Heart right ventricle (tissue), 16 donors: ENCODE measurements at regions not wholly inside any gene's neighbourhood (a gene's known extent, or its start where the extent isn't known, plus 50 kb on each side); places are given as distances from the start of the nearest gene placed in this dataset.

ENCODE experiments used
- ATAC-seq, 8 donors: fragments of 200-7000 bp; cut with Tn5 transposase; one replicate each; pipeline ENCODE4 v1.9.1; 2020; ENCODE audit warnings: mild to moderate bottlenecking in 8 of 8, moderate library complexity in 8 of 8, moderate number of reproducible peaks in 1 of 8
- DNase-seq, 2 donors: peaks; one replicate each; pipeline ENCODE4 v3.0.0-alpha.2; 2020
- H3K27ac ChIP-seq, 10 donors: fragments of 200-600 bp; sonication (generic) in 2 of 10; one replicate each; pipeline versions ENCODE4 v1.5.0 to v1.8.0; 2020 to 2022; ENCODE audit warnings: mild to moderate bottlenecking in 3 of 10
- H3K27me3 ChIP-seq, 7 donors: fragments of 200-600 bp; one replicate each; pipeline ENCODE4 v1.8.0; 2021 to 2022; ENCODE audit warnings: mild to moderate bottlenecking in 2 of 7
- H3K36me3 ChIP-seq, 9 donors: fragments of 200-600 bp; sonication (generic) in 1 of 9; one replicate each; pipeline versions ENCODE4 v1.5.0 to v1.8.0; 2020 to 2022; ENCODE audit warnings: mild to moderate bottlenecking in 2 of 9
- H3K4me1 ChIP-seq, 9 donors: fragments of 200-600 bp; sonication (generic) in 1 of 9; one replicate each; pipeline versions ENCODE4 v1.5.0 to v1.8.0; 2020 to 2022; ENCODE audit warnings: mild to moderate bottlenecking in 4 of 9
- H3K4me3 ChIP-seq, 10 donors: fragments of 200-600 bp; sonication (generic) in 2 of 10; one replicate each; pipeline versions ENCODE4 v1.5.0 to v1.8.0; 2020 to 2022; ENCODE audit warnings: mild to moderate bottlenecking in 7 of 10, moderate library complexity in 2 of 10
- H3K9me3 ChIP-seq, 11 donors: fragments of 200-600 bp in 10 of 11; sonication (generic) in 2 of 11; one replicate each; pipeline versions ENCODE4 v1.5.0 to v1.8.0; 2013 to 2022; ENCODE audit warnings: mild to moderate bottlenecking in 2 of 11, control low read depth in 1 of 11, moderate library complexity in 1 of 11
- CTCF ChIP-seq, 9 donors: fragments of 200-600 bp; sonication (generic) in 2 of 9; IDR thresholded peaks; one replicate each; pipeline versions ENCODE4 v1.5.0 to v1.8.0; 2021 to 2022; ENCODE audit warnings: antibody characterized with exemption in 9 of 9, mild to moderate bottlenecking in 5 of 9, moderate library complexity in 1 of 9
- WGBS, 2 donors: extraction: QIAGEN DNeasy Blood & Tissue Kit; methylation state at CpG; one replicate each; pipeline ENCODE4 v1.1.7; 2013; ENCODE audit warnings: inconsistent platforms in 1 of 2; 5-methylcytosine and 5-hydroxymethylcytosine counted together
- intact Hi-C, 10 donors: fragments of 100-400 bp; cut with DNase I; formaldehyde crosslinking; loops; one replicate each; pipeline versions ENCODE4 v1.11.1 to v1.14.2; 2022
- donor health status: Arrhythmogenic right ventricular cardiomyopathy.
- donor health status: ischemic (EF 13 %, LVEDD 7.1; RV severe dilation, severe dysfunction).
- donor health status: healthy with polysubstance abuse.
- donor health status: DM: no; HTN: yes; CAD: no.
- donor health status: DM: no; HTN: no; CAD: no.
- donor health status: ischemic (EF 25% LVEDD 6.9; RV normal size, moderate dysfunction).
- donor health status: ischemic (EF 25% LVEDD 5.7; RV mildly dilated, moderate dysfunction).
- donor health status: healthy.
- donor health status: DM: yes; HTN: yes; CAD: no.
- donor health status: Ischemic cardiomyopathy.
- donor health status: ischemic (EF 35%, LVEDD 5.7; RV mildly dilated, moderate dysfunction).
- donor health status: nonischemic (EF 11% LVEDD 7.7; RV severe dilation, severe dysfunction).
- donor health status: DM: yes; HTN: yes; CAD: no.
- donor health status: PGD.
- donor health status: ischemic (EF 29% LVEDD 5.4; RV normal size, mild dysfunction).
- donor health status: nonischemic (EF 23%, LVEDD 6.1; RV moderate dilation, normal function).

- ATAC-seq: no peak
- no peaks in the 10 kb centered on the region for H3K36me3 ChIP-seq
- no peaks in the 10 kb centered on the region for H3K4me1 ChIP-seq
- intact Hi-C loops: loop anchor here in 1 of 10 donors (5.0 kb wide), 1 partner anchor 74 kb away; no protein-coding TSS in a partner anchor
- WGBS, 2 donors: 66 to 69% methylated on average over 3 of the region's 3 CpGs
- no peaks in the 10 kb centered on the region for H3K9me3 ChIP-seq
- no peak for TF ChIP-seq CTCF (IDR thresholded peaks at IDR 0.05)
- H3K4me3 ChIP-seq: no peak overlapping the region
- H3K27me3 ChIP-seq: no peaks in the 10 kb centered on the region
- peak overlapping the region in 1 of 10 donors; percentile 0 for H3K27ac ChIP-seq
- DNase-seq: no peak
These were observed 355.4 kb upstream of the FAR2 start for GRCh38 chr12:28793581-28794151.

GRCh38 chr12:28794211-28794610, 354.9 kb upstream of the FAR2 start:
- DNase-seq (no peak), ATAC-seq (no peak)
- Histone ChIP-seq H3K36me3 (no peaks in the 10 kb centered on the region), H3K4me1 (peaks cover 0 to 3% (median 0%) of the 10 kb centered on the region in 9 donors), H3K27ac (peak overlapping the region in 1 of 10 donors; percentile 0), H3K9me3 (no peaks in the 10 kb centered on the region), H3K4me3 (no peak overlapping the region), H3K27me3 (no peaks in the 10 kb centered on the region)
- 55 to 59% methylated on average over 5 of the region's 5 CpGs for WGBS, 2 donors
- intact Hi-C loops: loop anchor here in 1 of 10 donors (5.0 kb wide), 1 partner anchor 73 kb away; no protein-coding TSS in a partner anchor
- TF ChIP-seq CTCF (IDR thresholded peaks at IDR 0.05): no peak

- Histone ChIP-seq H3K4me3 (no peak overlapping the region), H3K27ac (peak overlapping the region in 1 of 10 donors; percentile 0), H3K9me3 (no peaks in the 10 kb centered on the region), H3K27me3 (no peaks in the 10 kb centered on the region), H3K4me1 (peaks cover 0 to 8% (median 0%) of the 10 kb centered on the region in 9 donors), H3K36me3 (no peaks in the 10 kb centered on the region)
- no peak for ATAC-seq
- no peak for TF ChIP-seq CTCF (IDR thresholded peaks at IDR 0.05)
- WGBS, 2 donors: 75 to 76% methylated on average over 4 of the region's 4 CpGs
- intact Hi-C loops: loop anchor here in 1 of 10 donors (5.0 kb wide), 1 partner anchor 73 kb away; no protein-coding TSS in a partner anchor
- DNase-seq: no peak
These were observed 354.3 kb upstream of the FAR2 start for GRCh38 chr12:28794786-28795185.

- Histone ChIP-seq H3K27me3 (no peaks in the 10 kb centered on the region), H3K27ac (no peak overlapping the region), H3K4me1 (peaks cover 0 to 13% (median 0%) of the 10 kb centered on the region in 9 donors), H3K4me3 (no peak overlapping the region), H3K9me3 (no peaks in the 10 kb centered on the region), H3K36me3 (no peaks in the 10 kb centered on the region)
- no peak for TF ChIP-seq CTCF (IDR thresholded peaks at IDR 0.05)
- intact Hi-C loops: no loop called here
- ATAC-seq (no peak), DNase-seq (no peak)
- 66 to 68% methylated on average over 1 of the region's 1 CpG for WGBS, 2 donors
These were observed 353.8 kb upstream of the FAR2 start for GRCh38 chr12:28795311-28795710.
